Fibroblast of lung (primary cell): ENCODE measurements at regions not wholly inside any gene's neighbourhood (a gene's known extent, or its start where the extent isn't known, plus 50 kb on each side); places are given as distances from the start of the nearest gene placed in this dataset.

Experiments used
- DNase-seq, 2 donors: peaks; one replicate each; pipeline versions ENCODE4 v3.0.0 to v3.0.0-alpha.2; 2010; ENCODE audit warnings: low read depth in 2 of 2
- H2AFZ ChIP-seq: 2 replicates; pipeline ENCODE4 v1.5.1; 2012; ENCODE audit warnings: low read length, control low read depth, inconsistent platforms
- H3K27ac ChIP-seq: 2 replicates; pipeline ENCODE4 v1.5.1; 2011; ENCODE audit warnings: low read length, control low read depth; ENCODE audit not compliant: insufficient read depth
- H3K27me3 ChIP-seq: 2 replicates; pipeline ENCODE4 v1.5.1; 2011; ENCODE audit warnings: mild to moderate bottlenecking, low read length; ENCODE audit not compliant: control insufficient read depth, insufficient read depth
- H3K36me3 ChIP-seq: 2 replicates; pipeline ENCODE4 v1.5.1; 2011; ENCODE audit warnings: low read length; ENCODE audit not compliant: control insufficient read depth, insufficient read depth
- H3K4me1 ChIP-seq: 2 replicates; pipeline ENCODE4 v1.5.1; 2011; ENCODE audit warnings: low read length; ENCODE audit not compliant: control insufficient read depth, insufficient read depth; ENCODE audit errors: extremely low read depth
- H3K4me2 ChIP-seq: 2 replicates; pipeline ENCODE4 v1.5.1; 2011; ENCODE audit warnings: low read length, control low read depth; ENCODE audit not compliant: insufficient read depth; ENCODE audit errors: extremely low read depth
- H3K4me3 ChIP-seq, 4 experiments: fragments of 200-600 bp in 1 of 4; sonication (generic) in 1 of 4; replicated peaks in 1 of 4; 2 replicates each; pipeline ENCODE4 v1.5.1; 2011 to 2016; ENCODE audit warnings: low read length in 4 of 4, low read depth in 3 of 4, mild to moderate bottlenecking in 3 of 4, control low read depth in 2 of 4, inconsistent platforms in 1 of 4, mixed read lengths in 1 of 4; ENCODE audit not compliant: insufficient read depth in 1 of 4; ENCODE audit errors: control extremely low read depth in 1 of 4
- H3K79me2 ChIP-seq: 2 replicates; pipeline ENCODE4 v1.5.1; 2012; ENCODE audit warnings: mild to moderate bottlenecking, low read length, inconsistent platforms; ENCODE audit not compliant: control insufficient read depth, insufficient read depth
- H3K9ac ChIP-seq: 2 replicates; pipeline ENCODE4 v1.5.1; 2011; ENCODE audit warnings: mild to moderate bottlenecking, low read length, control low read depth; ENCODE audit not compliant: insufficient read depth
- H3K9me3 ChIP-seq: 2 replicates; pipeline ENCODE4 v1.5.1; 2012; ENCODE audit warnings: low read depth, low read length; ENCODE audit not compliant: control insufficient read depth, insufficient read depth
- H4K20me1 ChIP-seq: 2 replicates; pipeline ENCODE4 v1.5.1; 2011; ENCODE audit warnings: low read length; ENCODE audit not compliant: control insufficient read depth, insufficient read depth; ENCODE audit errors: extremely low read depth
- CTCF ChIP-seq, 2 donors: IDR thresholded peaks in 1 of 2; conservative IDR thresholded peaks in 1 of 2; 1 replicate in 1 of 2; 2 replicates in 1 of 2; pipeline ENCODE4 v1.5.1; 2011 to 2012; ENCODE audit warnings: low read length in 2 of 2, control low read depth in 1 of 2, inconsistent platforms in 1 of 2, low read depth in 1 of 2, mild to moderate bottlenecking in 1 of 2
- EZH2 ChIP-seq: IDR thresholded peaks from 2 replicates; pipeline ENCODE4 v1.5.1; 2012; ENCODE audit warnings: low read length, control low read depth, mild to moderate bottlenecking; ENCODE audit errors: missing control alignments

- H4K20me1 ChIP-seq: no peaks in the 10 kb centered on the region
- DNase-seq: no peak
- TF ChIP-seq EZH2: no peak
- TF ChIP-seq CTCF (conservative IDR thresholded peaks at IDR 0.05 in 1 of 2, IDR thresholded peaks at IDR 0.05 in 1 of 2; ENCODE audit: low read depth in 1 of 2, low read length in 2 of 2): no peak
Observed at GRCh38 chr9:115978091-115978490, 175.5 kb upstream of the PAPPA start.

GRCh38 chr9:115978659-115979096 is 174.9 kb upstream of the PAPPA start:
- Histone ChIP-seq H3K27me3 (no peaks in the 10 kb centered on the region), H3K4me1 (no peaks in the 10 kb centered on the region), H3K9me3 (no peaks in the 10 kb centered on the region), H3K4me3 (no peak overlapping the region), H3K27ac (no peak overlapping the region), H3K4me2 (no peak overlapping the region), H3K36me3 (no peaks in the 10 kb centered on the region), H3K9ac (no peak overlapping the region), H2AFZ (no peak overlapping the region), H3K79me2 (no peaks in the 10 kb centered on the region), H4K20me1 (no peaks in the 10 kb centered on the region)
- peak; percentile 19 to 69 for DNase-seq
- no peak for TF ChIP-seq EZH2
- TF ChIP-seq CTCF (conservative IDR thresholded peaks at IDR 0.05 in 1 of 2, IDR thresholded peaks at IDR 0.05 in 1 of 2; ENCODE audit: low read depth in 1 of 2, low read length in 2 of 2): no peak

More at GRCh38 chr9:115978091-115978490, 175.5 kb upstream of the PAPPA start:
- H3K27me3 ChIP-seq: no peaks in the 10 kb centered on the region
- no peaks in the 10 kb centered on the region for H3K9me3 ChIP-seq
- H3K27ac ChIP-seq: no peak overlapping the region
- H3K9ac ChIP-seq: no peak overlapping the region
- no peaks in the 10 kb centered on the region for H3K4me1 ChIP-seq
- H3K79me2 ChIP-seq: no peaks in the 10 kb centered on the region
- no peaks in the 10 kb centered on the region for H3K36me3 ChIP-seq
- H3K4me3 ChIP-seq: no peak overlapping the region
- H2AFZ ChIP-seq: no peak overlapping the region
- H3K4me2 ChIP-seq: no peak overlapping the region

- H3K36me3 ChIP-seq: no peaks in the 10 kb centered on the region
- no peak overlapping the region for H3K9ac ChIP-seq
- H2AFZ ChIP-seq: no peak overlapping the region
- no peak overlapping the region for H3K4me3 ChIP-seq
- H3K27me3 ChIP-seq: no peaks in the 10 kb centered on the region
- no peaks in the 10 kb centered on the region for H4K20me1 ChIP-seq
- no peak overlapping the region for H3K27ac ChIP-seq
- H3K79me2 ChIP-seq: no peaks in the 10 kb centered on the region
- TF ChIP-seq EZH2 (no peak), CTCF (conservative IDR thresholded peaks at IDR 0.05 in 1 of 2, IDR thresholded peaks at IDR 0.05 in 1 of 2; ENCODE audit: low read depth in 1 of 2, low read length in 2 of 2) (no peak)
- no peak overlapping the region for H3K4me2 ChIP-seq
- H3K9me3 ChIP-seq: no peaks in the 10 kb centered on the region
- DNase-seq: no peak
- no peaks in the 10 kb centered on the region for H3K4me1 ChIP-seq
Observed at GRCh38 chr9:115980054-115980453, 173.5 kb upstream of the PAPPA start.
